ENCODE measurements at regions not wholly inside any gene's neighbourhood (a gene's known extent, or its start where the extent isn't known, plus 50 kb on each side); places are given as distances from the start of the nearest gene placed in this dataset.

DNA sequence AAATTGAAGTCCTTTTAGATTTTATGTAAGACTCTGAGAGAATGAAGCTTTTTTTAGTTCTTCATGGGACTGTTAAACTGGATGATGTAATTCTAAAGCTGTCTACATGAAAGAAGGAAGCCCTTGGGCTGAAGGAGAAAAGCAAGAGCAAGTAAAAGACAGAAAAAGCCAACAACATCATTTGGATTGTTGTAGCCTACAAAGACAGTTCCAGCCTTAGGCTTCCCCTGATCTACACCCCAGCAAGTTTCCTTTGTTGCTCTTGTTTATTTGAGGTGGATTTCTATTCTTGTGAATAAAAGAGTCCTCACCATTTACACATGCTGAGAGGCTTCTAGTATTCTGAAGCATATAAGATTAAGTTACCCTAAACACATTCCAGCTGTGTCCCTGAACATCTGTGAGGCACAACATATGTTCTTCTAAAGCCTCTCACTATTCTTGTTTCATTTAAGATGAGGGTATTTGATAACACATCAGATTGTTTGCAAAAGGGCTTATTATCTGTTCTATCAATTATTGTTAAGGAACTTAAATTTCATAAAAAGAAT lies 377.8 kb downstream of the LNPK start:
- TF ChIP-seq POLR2AphosphoS5 (IDR thresholded peaks at IDR 0.05) (no peak), EP300 (IDR thresholded peaks at IDR 0.05) (no peak)
